Kidney (tissue), 13 donors: ENCODE measurements at regions not wholly inside any gene's neighbourhood (a gene's known extent, or its start where the extent isn't known, plus 50 kb on each side); places are given as distances from the start of the nearest gene placed in this dataset.

Experiments used
- DNase-seq, 5 donors: peaks; one replicate each; pipeline ENCODE4 v3.0.0-alpha.2; 2013 to 2020
- FAIRE-seq: peaks from 2 replicates; lab custom pipeline; 2012; peaks lifted over from hg19 to GRCh38; lab: Jason Lieb, UNC
- H3K27ac ChIP-seq, 2 donors: one replicate each; pipeline ENCODE4 v1.7.0; 2013; ENCODE audit warnings: low read depth in 2 of 2, low read length in 2 of 2, inconsistent platforms in 1 of 2
- H3K27me3 ChIP-seq: one replicate; pipeline ENCODE4 v1.7.1; 2013; ENCODE audit warnings: low read length, inconsistent platforms; ENCODE audit not compliant: control insufficient read depth, insufficient read depth
- H3K36me3 ChIP-seq, 3 donors: one replicate each; pipeline versions ENCODE4 v1.7.0 to v1.7.1; 2013; ENCODE audit warnings: low read length in 3 of 3, control low read depth in 1 of 3, inconsistent platforms in 1 of 3; ENCODE audit not compliant: insufficient read depth in 3 of 3, control insufficient read depth in 2 of 3
- H3K4me1 ChIP-seq, 3 donors: one replicate each; pipeline versions ENCODE4 v1.7.0 to v1.7.1; 2013; ENCODE audit warnings: low read length in 3 of 3, inconsistent platforms in 1 of 3, low read depth in 1 of 3; ENCODE audit not compliant: control insufficient read depth in 2 of 3, insufficient read depth in 2 of 3
- H3K4me3 ChIP-seq, 3 donors: one replicate each; pipeline versions ENCODE4 v1.7.0 to v1.8.1; 2013; ENCODE audit warnings: low read length in 3 of 3, control low read depth in 1 of 3, inconsistent platforms in 1 of 3
- H3K9ac ChIP-seq, 3 donors: one replicate each; pipeline versions ENCODE4 v1.7.0 to v1.7.1; 2013; ENCODE audit warnings: low read length in 3 of 3, control low read depth in 1 of 3, inconsistent platforms in 1 of 3
- H3K9me3 ChIP-seq, 3 donors: one replicate each; pipeline versions ENCODE4 v1.7.0 to v1.7.1; 2013; ENCODE audit warnings: low read length in 3 of 3, control low read depth in 1 of 3, inconsistent platforms in 1 of 3; ENCODE audit not compliant: control insufficient read depth in 2 of 3, insufficient read depth in 1 of 3
- intact Hi-C: fragments of 100-400 bp; cut with DNase I; formaldehyde crosslinking; loops from one replicate; pipeline ENCODE4 v1.11.1; 2022
- TF ChIP-seq, protein P1 (sequence below): IDR thresholded peaks from 3 replicates; pipeline ENCODE4 v1.5.1; 2012; ENCODE audit warnings: mild to moderate bottlenecking, moderate library complexity, borderline replicate concordance; ENCODE audit not compliant: insufficient read depth; ENCODE audit errors: extremely low read depth
- donor health status: control.
- donor health status: control.
- donor health status: control.
- donor health status: control.
- donor health status: control.
- donor health status: DM: yes; HTN: yes; CAD: no.
- donor health status: Normal renal cell carcinoma (clear cell type).

DNA sequence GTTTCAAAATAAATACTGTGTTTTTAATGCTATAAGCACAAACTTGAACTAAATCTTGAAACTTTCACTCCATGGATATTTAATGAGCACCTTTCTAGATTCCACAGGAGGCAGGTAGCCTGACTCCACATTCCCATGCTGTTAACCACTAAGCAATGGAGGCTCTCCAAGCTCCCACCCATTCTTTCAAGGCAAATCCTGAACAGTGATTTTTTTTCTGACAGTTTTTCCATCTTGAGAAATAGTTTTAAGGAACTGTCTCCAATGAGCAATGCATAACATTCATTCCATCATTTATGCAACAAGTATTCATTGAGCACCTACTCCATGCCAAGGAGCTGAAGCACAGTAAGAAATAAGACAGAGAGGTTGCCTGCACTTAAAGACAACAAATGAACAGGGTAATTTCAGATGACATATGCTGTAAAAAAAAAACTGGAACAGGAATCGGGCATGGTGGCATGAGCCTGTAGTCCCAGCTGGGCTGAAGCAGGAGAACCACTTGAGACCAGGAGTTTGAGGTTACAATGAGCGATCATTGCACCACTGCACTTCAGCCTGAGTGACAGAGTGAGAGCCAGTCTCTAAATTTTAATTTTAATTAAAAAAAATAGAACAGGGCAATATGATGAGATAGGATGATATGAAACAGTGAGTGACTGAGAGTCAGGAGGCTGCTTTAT is 102.3 kb upstream of the CPSF6 start:
- FAIRE-seq (no peak), DNase-seq (no peak)
- intact Hi-C loops: no loop called here
- H3K9me3 ChIP-seq: peaks cover 0 to 9% (median 5%) of the 10 kb centered on the region in 3 donors
- H3K27ac ChIP-seq: no peak overlapping the region
- no peak overlapping the region for H3K9ac ChIP-seq
- no peaks in the 10 kb centered on the region for H3K27me3 ChIP-seq
- no peaks in the 10 kb centered on the region for H3K36me3 ChIP-seq
- H3K4me1 ChIP-seq: no peaks in the 10 kb centered on the region
- TF ChIP-seq, protein P1, sequence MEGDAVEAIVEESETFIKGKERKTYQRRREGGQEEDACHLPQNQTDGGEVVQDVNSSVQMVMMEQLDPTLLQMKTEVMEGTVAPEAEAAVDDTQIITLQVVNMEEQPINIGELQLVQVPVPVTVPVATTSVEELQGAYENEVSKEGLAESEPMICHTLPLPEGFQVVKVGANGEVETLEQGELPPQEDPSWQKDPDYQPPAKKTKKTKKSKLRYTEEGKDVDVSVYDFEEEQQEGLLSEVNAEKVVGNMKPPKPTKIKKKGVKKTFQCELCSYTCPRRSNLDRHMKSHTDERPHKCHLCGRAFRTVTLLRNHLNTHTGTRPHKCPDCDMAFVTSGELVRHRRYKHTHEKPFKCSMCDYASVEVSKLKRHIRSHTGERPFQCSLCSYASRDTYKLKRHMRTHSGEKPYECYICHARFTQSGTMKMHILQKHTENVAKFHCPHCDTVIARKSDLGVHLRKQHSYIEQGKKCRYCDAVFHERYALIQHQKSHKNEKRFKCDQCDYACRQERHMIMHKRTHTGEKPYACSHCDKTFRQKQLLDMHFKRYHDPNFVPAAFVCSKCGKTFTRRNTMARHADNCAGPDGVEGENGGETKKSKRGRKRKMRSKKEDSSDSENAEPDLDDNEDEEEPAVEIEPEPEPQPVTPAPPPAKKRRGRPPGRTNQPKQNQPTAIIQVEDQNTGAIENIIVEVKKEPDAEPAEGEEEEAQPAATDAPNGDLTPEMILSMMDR: no peak
- no peak overlapping the region for H3K4me3 ChIP-seq

DNA sequence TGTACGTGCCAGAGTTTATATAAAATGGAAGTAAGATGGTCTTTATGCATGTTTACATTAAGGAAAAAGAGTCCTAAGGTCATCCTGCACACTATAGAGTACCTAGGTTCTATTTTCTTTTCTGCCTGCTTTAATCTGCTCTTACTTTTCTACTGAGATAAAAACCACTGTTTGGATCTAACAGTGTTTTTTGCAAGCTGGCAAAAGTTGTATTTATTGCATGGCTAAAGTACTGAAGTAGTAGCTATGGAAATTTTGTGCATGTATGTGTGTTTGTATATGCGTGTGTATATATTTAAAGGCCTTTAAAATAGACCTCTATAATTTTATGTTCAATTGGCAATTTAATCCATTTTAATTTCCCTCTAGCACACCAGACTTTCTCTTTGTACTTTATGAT is 98.3 kb upstream of the CPSF6 start:
- H3K9ac ChIP-seq: no peak overlapping the region
- no peak overlapping the region for H3K27ac ChIP-seq
- peaks cover 0 to 9% (median 5%) of the 10 kb centered on the region in 3 donors for H3K9me3 ChIP-seq
- no peaks in the 10 kb centered on the region for H3K4me1 ChIP-seq
- FAIRE-seq (no peak), DNase-seq (no peak)
- no peak overlapping the region for H3K4me3 ChIP-seq
- TF ChIP-seq, protein P1: no peak
- H3K27me3 ChIP-seq: no peaks in the 10 kb centered on the region
- H3K36me3 ChIP-seq: no peaks in the 10 kb centered on the region
- intact Hi-C loops: no loop called here

DNA sequence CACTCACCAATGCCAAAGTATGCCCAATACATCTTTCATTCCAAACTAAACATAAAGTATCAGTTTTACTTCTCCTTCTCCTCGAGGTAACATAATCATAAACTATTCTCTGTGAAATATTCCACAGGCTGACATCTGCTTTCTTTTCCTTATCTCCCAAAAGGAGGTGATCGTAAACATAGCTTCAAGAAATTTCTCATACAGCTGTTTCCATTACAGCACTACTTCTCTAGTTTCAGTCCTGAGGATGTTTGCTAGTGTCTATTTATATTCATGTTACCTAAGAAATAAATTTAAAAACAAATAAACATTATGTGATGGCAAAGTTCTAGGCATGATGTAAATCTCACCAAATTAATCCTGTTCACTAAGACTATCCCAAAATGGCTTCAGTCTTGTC is 90.1 kb upstream of the CPSF6 start:
- Histone ChIP-seq H3K36me3 (no peaks in the 10 kb centered on the region), H3K4me3 (no peak overlapping the region), H3K27me3 (no peaks in the 10 kb centered on the region), H3K4me1 (peaks cover 0 to 13% (median 8%) of the 10 kb centered on the region in 3 donors), H3K9ac (no peak overlapping the region), H3K9me3 (no peaks in the 10 kb centered on the region), H3K27ac (no peak overlapping the region)
- TF ChIP-seq, protein P1: no peak
- FAIRE-seq (no peak), DNase-seq (no peak)
- intact Hi-C loops: no loop called here
